A549 (cell line): ENCODE measurements at regions not wholly inside any gene's neighbourhood (a gene's known extent, or its start where the extent isn't known, plus 50 kb on each side); places are given as distances from the start of the nearest gene placed in this dataset.

ENCODE experiments used
- ATAC-seq, 2 experiments: fragments of 200-7000 bp in 1 of 2; fragments of >200 bp in 1 of 2; cut with Nextera tagmentation in 1 of 2; cut with Tn5 transposase in 1 of 2; 3 replicates each; pipeline versions ENCODE4 v1.8.0 to v1.9.1; 2018 to 2020; ENCODE audit warnings: mild to moderate bottlenecking in 1 of 2, moderate library complexity in 1 of 2
- CTCF ChIA-PET: fragments of 300-600 bp; sonication (Branson Sonifier 250); formaldehyde crosslinking; extraction: SDS; loops from one replicate; lab custom pipeline; 2021; ENCODE audit warnings: antibody characterized with exemption, inconsistent platforms; lab: Yijun Ruan, JAX
- POLR2A ChIA-PET: fragments of 350-600 bp; formaldehyde crosslinking; extraction: SDS; loops from one replicate; lab custom pipeline; 2021; ENCODE audit warnings: antibody characterized with exemption, inconsistent platforms; lab: Yijun Ruan, JAX
- DNase-seq, 2 experiments: peaks; one replicate each; pipeline versions ENCODE4 v3.0.0 to v3.0.0-alpha.2; 2011 to 2016; ENCODE audit warnings: low read depth in 1 of 2, low spot score in 1 of 2
- FAIRE-seq: peaks from 2 replicates; lab custom pipeline; 2011; peaks lifted over from hg19 to GRCh38; lab: Jason Lieb, UNC
- H3K27ac ChIP-seq, 2 experiments: fragments of >200 bp; sonication (Bioruptor Twin); formaldehyde crosslinking; 3 replicates each; pipeline ENCODE4 v1.5.1; 2016 to 2017
- H3K4me1 ChIP-seq: fragments of >200 bp; sonication (Bioruptor Twin); formaldehyde crosslinking; 3 replicates; pipeline ENCODE4 v1.6.1; 2016
- H3K4me2 ChIP-seq: fragments of >200 bp; sonication (Bioruptor Twin); formaldehyde crosslinking; 3 replicates; pipeline ENCODE4 v1.6.1; 2016
- H3K4me3 ChIP-seq: fragments of >200 bp; sonication (Bioruptor Twin); formaldehyde crosslinking; 3 replicates; pipeline ENCODE4 v1.5.1; 2016
- H3K9me3 ChIP-seq: fragments of >200 bp; sonication (Bioruptor Twin); formaldehyde crosslinking; 3 replicates; pipeline ENCODE4 v1.6.1; 2016
- CBX2 ChIP-seq: fragments of 200-600 bp; sonication (generic); IDR thresholded peaks from 2 replicates; pipeline ENCODE4 v1.6.1; 2016; ENCODE audit warnings: low read depth, mild to moderate bottlenecking, borderline replicate concordance
- CHD4 ChIP-seq: fragments of 200-600 bp; sonication (generic); IDR thresholded peaks from 2 replicates; pipeline ENCODE4 v1.6.1; 2016; ENCODE audit warnings: antibody characterized with exemption, mild to moderate bottlenecking, borderline replicate concordance
- CTCF ChIP-seq: fragments of >200 bp; sonication (Bioruptor Twin); formaldehyde crosslinking; IDR thresholded peaks from 3 replicates; pipeline ENCODE4 v1.5.1; 2016
- EHMT2 ChIP-seq: fragments of 200-600 bp; sonication (generic); IDR thresholded peaks from 2 replicates; pipeline ENCODE4 v1.6.1; 2016; ENCODE audit warnings: antibody characterized with exemption, low read depth, mild to moderate bottlenecking, moderate library complexity
- EP300 ChIP-seq, 2 experiments: fragments of >200 bp; sonication (Bioruptor Twin); formaldehyde crosslinking; IDR thresholded peaks; 2 replicates in 1 of 2; 3 replicates in 1 of 2; pipeline ENCODE4 v1.6.1; 2016 to 2017
- FOSL2 ChIP-seq, 2 experiments: fragments of 450-650 bp in 1 of 2; fragments of >200 bp in 1 of 2; sonication (Bioruptor Twin) in 1 of 2; formaldehyde crosslinking; IDR thresholded peaks; 2 replicates each; pipeline versions ENCODE4 v1.5.0 to v1.6.1; 2016 to 2020; ENCODE audit warnings: mild to moderate bottlenecking in 1 of 2, moderate library complexity in 1 of 2
- FOXS1 ChIP-seq: fragments of 250-450 bp; sonication (Bioruptor Pico); IDR thresholded peaks from 2 replicates; pipeline ENCODE4 v1.5.0; 2020; ENCODE audit warnings: mild to moderate bottlenecking, moderate library complexity
- HDAC2 ChIP-seq: fragments of 200-600 bp; sonication (generic); IDR thresholded peaks from 2 replicates; pipeline ENCODE4 v1.6.1; 2016
- HEYL ChIP-seq: fragments of 250-450 bp; sonication (Bioruptor Pico); IDR thresholded peaks from 2 replicates; pipeline ENCODE4 v1.8.0; 2021; ENCODE audit warnings: mild to moderate bottlenecking, moderate library complexity
- HOXB13 ChIP-seq: fragments of 250-450 bp; sonication (Bioruptor Pico); IDR thresholded peaks from 2 replicates; pipeline ENCODE4 v1.5.0; 2020; ENCODE audit warnings: low read depth, mild to moderate bottlenecking, moderate library complexity
- HOXB5 ChIP-seq: fragments of 250-450 bp; sonication (Bioruptor Pico); IDR thresholded peaks from 2 replicates; pipeline ENCODE4 v1.5.0; 2020; ENCODE audit warnings: mild to moderate bottlenecking, moderate library complexity
- KDM1A ChIP-seq: fragments of 200-600 bp; sonication (generic); IDR thresholded peaks from 2 replicates; pipeline ENCODE4 v1.6.1; 2016; ENCODE audit warnings: low read depth, mild to moderate bottlenecking
- KDM5A ChIP-seq: fragments of 200-600 bp; sonication (generic); IDR thresholded peaks from 2 replicates; pipeline ENCODE4 v1.6.1; 2016; ENCODE audit warnings: antibody characterized with exemption, mild to moderate bottlenecking
- MAFK ChIP-seq: fragments of 450-650 bp; IDR thresholded peaks from 2 replicates; pipeline ENCODE4 v1.6.1; 2014; ENCODE audit not compliant: partially characterized antibody
- NFE2L2 ChIP-seq: fragments of 150-350 bp; conservative IDR thresholded peaks from 2 replicates; pipeline ENCODE4 v1.6.1; 2014; ENCODE audit warnings: low read length
- PHF8 ChIP-seq: fragments of 200-600 bp; sonication (generic); IDR thresholded peaks from 2 replicates; pipeline ENCODE4 v1.6.1; 2016; ENCODE audit warnings: low read depth, mild to moderate bottlenecking, antibody characterized with exemption, moderate library complexity, borderline replicate concordance
- RAD21 ChIP-seq, 2 experiments: fragments of >200 bp in 1 of 2; sonication (Bioruptor Twin) in 1 of 2; formaldehyde crosslinking in 1 of 2; IDR thresholded peaks in 1 of 2; conservative IDR thresholded peaks in 1 of 2; 2 replicates in 1 of 2; 3 replicates in 1 of 2; pipeline ENCODE4 v1.6.1; 2012 to 2018; ENCODE audit warnings: inconsistent platforms in 1 of 2
- RNF2 ChIP-seq: fragments of 200-600 bp; sonication (generic); IDR thresholded peaks from 2 replicates; pipeline ENCODE4 v1.6.1; 2016; ENCODE audit warnings: low read depth, mild to moderate bottlenecking, antibody characterized with exemption, moderate library complexity, borderline replicate concordance
- SMC3 ChIP-seq: fragments of >200 bp; sonication (Bioruptor Twin); formaldehyde crosslinking; IDR thresholded peaks from 3 replicates; pipeline ENCODE4 v1.6.1; 2018; ENCODE audit warnings: inconsistent platforms
- SREBF2 ChIP-seq: fragments of 450-650 bp; IDR thresholded peaks from 2 replicates; pipeline ENCODE4 v1.6.1; 2014; ENCODE audit warnings: mild to moderate bottlenecking, moderate library complexity
- ZFP36 ChIP-seq: fragments of 450-650 bp; IDR thresholded peaks from 2 replicates; pipeline ENCODE4 v1.6.1; 2014; ENCODE audit warnings: borderline replicate concordance; ENCODE audit not compliant: partially characterized antibody
- WGBS: methylation state at CpG from one replicate; pipeline ENCODE4 v1.1.6; 2017; ENCODE audit errors: missing lambda C conversion rate; 5-methylcytosine and 5-hydroxymethylcytosine counted together
- TF ChIP-seq, protein P1 (sequence below): fragments of 450-650 bp; IDR thresholded peaks from 2 replicates; pipeline ENCODE4 v1.6.1; 2014; ENCODE audit warnings: antibody characterized with exemption
- TF ChIP-seq, protein P2 (sequence below): fragments of 250-450 bp; sonication (Bioruptor Pico); IDR thresholded peaks from 2 replicates; pipeline ENCODE4 v1.5.0; 2021; ENCODE audit warnings: mild to moderate bottlenecking, moderate library complexity, borderline replicate concordance

DNA sequence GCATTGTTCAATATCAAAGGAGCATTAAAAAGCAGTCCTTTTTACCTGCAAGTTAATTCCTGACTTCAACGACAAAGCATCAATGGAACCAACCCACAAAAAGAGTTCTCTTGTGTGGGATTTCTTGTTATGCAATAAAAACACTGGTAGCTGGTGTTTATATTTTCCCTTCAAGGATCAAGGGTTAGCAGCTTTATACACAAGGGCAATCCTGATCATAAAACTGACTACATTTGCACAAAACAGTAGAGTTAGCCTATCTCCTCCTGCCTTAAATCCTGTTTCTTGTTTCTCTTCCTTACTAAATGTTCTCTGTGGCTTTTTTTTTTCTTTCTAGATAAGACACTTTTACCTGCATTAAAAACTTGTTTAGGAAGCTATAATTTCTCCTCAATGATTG lies 306.4 kb downstream of the SLCO4C1 start:
- ChIA-PET POLR2A (no interaction called here), CTCF (no interaction called here)
- ATAC-seq (no peak), DNase-seq (no peak), FAIRE-seq (no peak)
- 14% methylated on average over 1 of the region's 1 CpG for whole genome bisulfite sequencing
- H3K9me3 ChIP-seq, result no peaks in the 10 kb centered on the region
- H3K4me3 ChIP-seq, result no peak overlapping the region
- H3K27ac ChIP-seq, result no peak overlapping the region
- H3K4me2 ChIP-seq, result no peak overlapping the region
- no peaks in the 10 kb centered on the region for H3K4me1 ChIP-seq
- no peak for TF ChIP-seq ZFP36

- 0% methylated on average over 1 of the region's 1 CpG for WGBS
- H3K27ac ChIP-seq, result no peak overlapping the region
- peak; percentile 99 for FAIRE-seq
- peak in 1 of 2 experiments; percentile 66; a peak in 3 of 6 replicates for ATAC-seq
- no peaks in the 10 kb centered on the region for H3K9me3 ChIP-seq
- H3K4me2 ChIP-seq, result no peak overlapping the region
- no peak overlapping the region for H3K4me3 ChIP-seq
- no peak for TF ChIP-seq HOXB13 (CRISPR knock-in tag)
- TF ChIP-seq ZFP36, result no peak
- no peak for TF ChIP-seq HEYL
- TF ChIP-seq KDM1A, result no peak
- no peak for TF ChIP-seq CBX2
- TF ChIP-seq FOSL2 (IDR thresholded peaks at IDR 0.05), result no peak
- TF ChIP-seq FOSL2 (CRISPR knock-in tag; IDR thresholded peaks at IDR 0.05), result no peak
- no peak for TF ChIP-seq HDAC2
- TF ChIP-seq KDM5A, result no peak
- TF ChIP-seq SREBF2, result no peak
- TF ChIP-seq, protein P1, sequence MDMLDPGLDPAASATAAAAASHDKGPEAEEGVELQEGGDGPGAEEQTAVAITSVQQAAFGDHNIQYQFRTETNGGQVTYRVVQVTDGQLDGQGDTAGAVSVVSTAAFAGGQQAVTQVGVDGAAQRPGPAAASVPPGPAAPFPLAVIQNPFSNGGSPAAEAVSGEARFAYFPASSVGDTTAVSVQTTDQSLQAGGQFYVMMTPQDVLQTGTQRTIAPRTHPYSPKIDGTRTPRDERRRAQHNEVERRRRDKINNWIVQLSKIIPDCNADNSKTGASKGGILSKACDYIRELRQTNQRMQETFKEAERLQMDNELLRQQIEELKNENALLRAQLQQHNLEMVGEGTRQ, result no peak
- TF ChIP-seq SMC3, result peak; percentile 64
- TF ChIP-seq FOXS1 (CRISPR knock-in tag), result no peak
- TF ChIP-seq CTCF, result peak; percentile 78
- TF ChIP-seq HOXB5 (CRISPR knock-in tag), result no peak
- no peak for TF ChIP-seq NFE2L2
- TF ChIP-seq RAD21 (conservative IDR thresholded peaks at IDR 0.05 in 1 of 2, IDR thresholded peaks at IDR 0.05 in 1 of 2), result peak; percentile 74 to 76
- no peak for TF ChIP-seq RNF2
- TF ChIP-seq, all 56 proteins: peak for 3
- ChIA-PET POLR2A (no interaction called here), CTCF (interaction anchor here (0.8 to 1.5 kb wide), 5 partner anchors 8 to 36 kb away, joined by 3 to 4 read pairs (median 3); no protein-coding TSS in a partner anchor)
- no peaks in the 10 kb centered on the region for H3K4me1 ChIP-seq
- peak; percentile 23 to 59 for DNase-seq
Observed at GRCh38 chr5:101977729-101978345, 318.2 kb downstream of the SLCO4C1 start.

DNA sequence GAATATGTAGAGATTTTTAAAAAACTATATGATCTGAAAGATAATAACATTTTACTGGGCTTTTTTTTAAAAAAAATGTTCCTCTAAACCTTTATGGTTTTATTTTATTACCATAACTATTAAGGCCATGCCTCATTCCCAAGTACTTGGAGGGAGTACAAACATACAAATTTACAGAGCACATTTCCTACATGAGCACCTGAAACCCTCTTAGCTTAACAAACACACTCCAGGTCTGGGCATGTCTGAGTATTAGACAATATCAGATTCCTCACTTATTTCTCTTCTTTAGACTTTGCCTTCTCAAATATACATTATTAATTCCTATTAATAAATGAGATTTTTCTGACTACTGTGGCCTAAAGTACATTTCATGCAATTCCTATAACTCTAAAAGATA lies 319.2 kb downstream of the SLCO4C1 start:
- FAIRE-seq (no peak), DNase-seq (no peak), ATAC-seq (no peak)
- H3K9me3 ChIP-seq, result no peaks in the 10 kb centered on the region
- no peak overlapping the region for H3K4me2 ChIP-seq
- H3K27ac ChIP-seq, result no peak overlapping the region
- ChIA-PET POLR2A (no interaction called here), CTCF (no interaction called here)
- no peaks in the 10 kb centered on the region for H3K4me1 ChIP-seq
- TF ChIP-seq MAFK (no peak), EHMT2 (no peak), EP300 (IDR thresholded peaks at IDR 0.05) (no peak), CBX2 (no peak), PHF8 (no peak), KDM1A (no peak), CHD4 (no peak)
- TF ChIP-seq, protein P2, sequence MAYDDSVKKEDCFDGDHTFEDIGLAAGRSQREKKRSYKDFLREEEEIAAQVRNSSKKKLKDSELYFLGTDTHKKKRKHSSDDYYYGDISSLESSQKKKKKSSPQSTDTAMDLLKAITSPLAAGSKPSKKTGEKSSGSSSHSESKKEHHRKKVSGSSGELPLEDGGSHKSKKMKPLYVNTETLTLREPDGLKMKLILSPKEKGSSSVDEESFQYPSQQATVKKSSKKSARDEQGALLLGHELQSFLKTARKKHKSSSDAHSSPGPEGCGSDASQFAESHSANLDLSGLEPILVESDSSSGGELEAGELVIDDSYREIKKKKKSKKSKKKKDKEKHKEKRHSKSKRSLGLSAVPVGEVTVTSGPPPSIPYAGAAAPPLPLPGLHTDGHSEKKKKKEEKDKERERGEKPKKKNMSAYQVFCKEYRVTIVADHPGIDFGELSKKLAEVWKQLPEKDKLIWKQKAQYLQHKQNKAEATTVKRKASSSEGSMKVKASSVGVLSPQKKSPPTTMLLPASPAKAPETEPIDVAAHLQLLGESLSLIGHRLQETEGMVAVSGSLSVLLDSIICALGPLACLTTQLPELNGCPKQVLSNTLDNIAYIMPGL (CRISPR knock-in tag), result no peak
- no peak overlapping the region for H3K4me3 ChIP-seq
